ENCODE measurements at regions not wholly inside any gene's neighbourhood (a gene's known extent, or its start where the extent isn't known, plus 50 kb on each side); places are given as distances from the start of the nearest gene placed in this dataset.

- Histone ChIP-seq H3K36me3 (ENCODE audit: insufficient read depth, low read length) (no peaks in the 10 kb centered on the region), H3K9me3 (ENCODE audit: low read length) (peaks cover 4% of the 10 kb centered on the region), H3K27ac (ENCODE audit: low read length) (no peak overlapping the region), H3K4me3 (ENCODE audit: low read length) (no peak overlapping the region), H3K9ac (ENCODE audit: low read length) (no peak overlapping the region), H3K79me2 (replicated peaks; ENCODE audit: insufficient read depth, low read length) (no peaks in the 10 kb centered on the region), H3F3A (ENCODE audit: insufficient read depth, low read length, poor library complexity, severe bottlenecking) (peaks cover 2% of the 10 kb centered on the region), H3K4me2 (ENCODE audit: low read length) (no peak overlapping the region), H2AFZ (ENCODE audit: low read depth, low read length) (no peak overlapping the region), H3K9me2 (ENCODE audit: insufficient read depth, low read length) (no peaks in the 10 kb centered on the region), H3K27me3 (ENCODE audit: insufficient read depth, low read depth, low read length) (no peaks in the 10 kb centered on the region), H4K20me1 (ENCODE audit: insufficient read depth) (no peaks in the 10 kb centered on the region)
- TF ChIP-seq SMC3 (conservative IDR thresholded peaks at IDR 0.05; ENCODE audit: poor library complexity) (no peak), EZH2 (IDR thresholded peaks at IDR 0.05; ENCODE audit: borderline replicate concordance, insufficient read depth, low read length, poor library complexity, severe bottlenecking) (no peak), MXI1 (conservative IDR thresholded peaks at IDR 0.05; ENCODE audit: poor library complexity, severe bottlenecking) (no peak), CTCF (IDR thresholded peaks at IDR 0.05; ENCODE audit: poor library complexity, severe bottlenecking) (no peak), EP300 (conservative IDR thresholded peaks at IDR 0.05; ENCODE audit: poor library complexity, severe bottlenecking) (no peak), POLR2AphosphoS5 (IDR thresholded peaks at IDR 0.05) (no peak), REST (IDR thresholded peaks at IDR 0.05; ENCODE audit: borderline replicate concordance) (no peak), TAF1 (IDR thresholded peaks at IDR 0.05; ENCODE audit: low read depth) (no peak), RAD21 (conservative IDR thresholded peaks at IDR 0.05) (no peak)
Observed at GRCh38 chr2:118527571-118527970, 319.9 kb downstream of the EN1 start.

GRCh38 chr2:118525346-118525745, 322.1 kb downstream of the EN1 start:
- no peak for TF ChIP-seq POLR2AphosphoS5 (IDR thresholded peaks at IDR 0.05)
- TF ChIP-seq REST (IDR thresholded peaks at IDR 0.05; ENCODE audit: borderline replicate concordance): no peak
- TF ChIP-seq RAD21 (conservative IDR thresholded peaks at IDR 0.05): no peak
- TF ChIP-seq EZH2 (IDR thresholded peaks at IDR 0.05; ENCODE audit: borderline replicate concordance, insufficient read depth, low read length, poor library complexity, severe bottlenecking): no peak
- no peak for TF ChIP-seq TAF1 (IDR thresholded peaks at IDR 0.05; ENCODE audit: low read depth)
- no peak for TF ChIP-seq CTCF (IDR thresholded peaks at IDR 0.05; ENCODE audit: poor library complexity, severe bottlenecking)
- no peak for TF ChIP-seq SMC3 (conservative IDR thresholded peaks at IDR 0.05; ENCODE audit: poor library complexity)
- no peak for TF ChIP-seq EP300 (conservative IDR thresholded peaks at IDR 0.05; ENCODE audit: poor library complexity, severe bottlenecking)
- Histone ChIP-seq H3K9ac (ENCODE audit: low read length) (no peak overlapping the region), H3K9me3 (ENCODE audit: low read length) (no peaks in the 10 kb centered on the region), H3K4me2 (ENCODE audit: low read length) (no peak overlapping the region), H3K27ac (ENCODE audit: low read length) (no peak overlapping the region), H4K20me1 (ENCODE audit: insufficient read depth) (no peaks in the 10 kb centered on the region), H3K9me2 (ENCODE audit: insufficient read depth, low read length) (no peaks in the 10 kb centered on the region), H3K36me3 (ENCODE audit: insufficient read depth, low read length) (no peaks in the 10 kb centered on the region), H3K27me3 (ENCODE audit: insufficient read depth, low read depth, low read length) (no peaks in the 10 kb centered on the region), H2AFZ (ENCODE audit: low read depth, low read length) (no peak overlapping the region), H3K4me3 (ENCODE audit: low read length) (no peak overlapping the region), H3K79me2 (replicated peaks; ENCODE audit: insufficient read depth, low read length) (no peaks in the 10 kb centered on the region), H3F3A (ENCODE audit: insufficient read depth, low read length, poor library complexity, severe bottlenecking) (peaks cover 2% of the 10 kb centered on the region)
